HG03460 (cell line): ENCODE measurements at regions not wholly inside any gene's neighbourhood (a gene's known extent, or its start where the extent isn't known, plus 50 kb on each side); places are given as distances from the start of the nearest gene placed in this dataset.
A peak's percentile ranks its signal among the peaks of the same experiment; 100 is the strongest.
"Not testable (repeated sequence)": the region's sequence is repeated elsewhere in the genome, so short reads cannot be mapped to it uniquely, and the experiment has no call there.

Source experiments
- ATAC-seq: cut with Tn5 transposase; IDR thresholded peaks from one replicate; pipeline ENCODE4 v1.9.1; 2021; ENCODE audit not compliant: unreplicated experiment

GRCh38 chr2:64867253-64867996 is 121.8 kb upstream of the SLC1A4 start:
- no peak for ATAC-seq

GRCh38 chr2:64869126-64869525 is 120.1 kb upstream of the SLC1A4 start:
- ATAC-seq, result no peak

- peak; percentile 87 for ATAC-seq
Measured at GRCh38 chr2:64873472-64873924, 115.7 kb upstream of the SLC1A4 start.

GRCh38 chr2:64874593-64874992 is 114.6 kb upstream of the SLC1A4 start:
- no peak for ATAC-seq

- ATAC-seq, result no peak
Measured at GRCh38 chr2:64875368-64875767, 113.8 kb upstream of the SLC1A4 start.

- ATAC-seq, result no peak
Measured at GRCh38 chr2:64876137-64876647, 113.0 kb upstream of the SLC1A4 start.

- ATAC-seq, result no peak
Measured at GRCh38 chr2:64879745-64880144, 109.5 kb upstream of the SLC1A4 start.

GRCh38 chr2:64880193-64880951 is 108.8 kb upstream of the SLC1A4 start:
- ATAC-seq, result no peak

GRCh38 chr2:64881037-64881492 is 108.1 kb upstream of the SLC1A4 start:
- no peak for ATAC-seq

- no peak for ATAC-seq
Measured at GRCh38 chr2:64887565-64887964, 101.6 kb upstream of the SLC1A4 start.

GRCh38 chr2:64888591-64889309 is 100.4 kb upstream of the SLC1A4 start:
- no peak for ATAC-seq

GRCh38 chr2:64889803-64890202 is 99.4 kb upstream of the SLC1A4 start:
- no peak for ATAC-seq

GRCh38 chr2:64896572-64896971 is 92.6 kb upstream of the SLC1A4 start:
- ATAC-seq, result not testable (repeated sequence)

GRCh38 chr2:64899081-64899865 is 89.9 kb upstream of the SLC1A4 start:
- ATAC-seq, result no peak

GRCh38 chr2:64899876-64900275 is 89.3 kb upstream of the SLC1A4 start:
- not testable (repeated sequence) for ATAC-seq

GRCh38 chr2:64904413-64905329 is 84.5 kb upstream of the SLC1A4 start:
- ATAC-seq, result no peak

GRCh38 chr2:64905338-64906024 is 83.7 kb upstream of the SLC1A4 start:
- no peak for ATAC-seq

- no peak for ATAC-seq
Measured at GRCh38 chr2:64906853-64907536, 82.2 kb upstream of the SLC1A4 start.
